ENCODE measurements at regions not wholly inside any gene's neighbourhood (a gene's known extent, or its start where the extent isn't known, plus 50 kb on each side); places are given as distances from the start of the nearest gene placed in this dataset.
A peak's percentile ranks its signal among the peaks of the same experiment; 100 is the strongest.

DNA sequence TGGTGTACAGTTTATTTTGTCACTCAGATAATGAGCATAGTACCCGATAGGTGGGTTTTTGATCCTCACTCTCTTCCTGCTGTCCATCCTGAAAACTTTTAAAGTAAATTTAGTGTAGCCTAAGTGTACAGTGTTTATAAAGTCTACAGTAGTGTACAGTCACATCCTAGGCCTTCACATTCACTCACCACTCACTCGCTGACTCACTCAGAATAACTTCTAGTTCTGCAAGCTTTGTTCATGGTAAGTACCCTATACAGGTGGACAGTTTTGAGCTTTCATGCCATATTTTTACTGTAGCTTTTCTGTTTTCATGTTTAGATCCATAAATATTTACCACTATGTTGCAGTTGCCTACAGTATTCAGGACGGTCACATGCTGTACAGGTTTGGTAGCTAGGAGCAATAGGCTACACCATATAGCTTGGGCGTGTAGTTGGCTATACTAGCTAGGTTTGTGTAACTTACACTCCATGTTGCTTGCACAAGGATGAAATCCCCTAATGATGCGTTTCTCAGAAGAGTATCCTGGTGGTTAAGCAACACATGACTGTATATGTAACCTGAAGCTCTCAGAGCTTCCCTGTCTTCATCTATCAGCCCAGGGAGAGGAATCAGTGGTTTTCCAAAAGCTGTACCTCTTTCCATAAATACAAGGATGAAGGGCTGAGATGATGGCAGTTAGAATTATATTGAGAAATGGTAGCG, 87.6 kb upstream of the SLC25A26 start:
- DNase-seq, result no peak

DNA sequence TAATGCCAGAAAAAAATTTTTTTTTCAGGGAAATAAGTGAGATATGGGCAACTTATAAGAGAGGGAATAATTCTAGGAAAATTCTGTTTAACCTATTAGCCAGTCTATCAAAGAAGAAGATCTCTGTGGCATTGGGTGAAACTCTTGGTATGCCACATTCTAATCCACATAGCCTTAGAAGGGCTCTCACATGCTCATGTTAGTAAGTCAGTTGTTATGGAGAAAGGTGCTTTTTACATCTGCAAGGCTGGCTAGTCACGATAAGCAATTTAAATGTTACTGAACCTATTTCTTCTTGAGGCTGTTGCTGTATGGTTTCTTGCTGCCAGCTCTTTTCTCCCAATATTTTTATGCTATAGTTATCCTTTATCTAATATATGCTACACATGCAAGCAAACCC, 89.9 kb upstream of the MAGI1 start:
- no peak for DNase-seq

DNA sequence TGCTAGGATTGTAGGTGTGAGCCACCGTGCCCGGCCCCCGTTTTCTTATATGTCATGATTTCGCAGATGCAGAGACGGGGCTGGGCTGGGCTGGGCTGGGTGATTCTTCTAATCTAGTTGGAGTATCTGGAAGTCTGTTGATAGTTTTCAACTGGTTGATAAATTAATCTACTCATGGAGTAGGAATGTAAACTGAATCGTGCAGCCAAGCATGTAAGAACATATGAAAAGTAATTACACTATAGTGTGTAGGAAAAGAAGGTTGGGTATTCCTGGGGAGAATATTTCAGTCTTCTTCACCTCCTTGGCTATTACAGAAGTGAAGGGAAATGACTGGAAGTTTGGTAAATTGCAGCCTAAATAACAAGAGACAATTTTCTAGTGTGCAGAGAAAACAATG, 82.6 kb upstream of the MAGI1 start:
- no peak for DNase-seq

DNA sequence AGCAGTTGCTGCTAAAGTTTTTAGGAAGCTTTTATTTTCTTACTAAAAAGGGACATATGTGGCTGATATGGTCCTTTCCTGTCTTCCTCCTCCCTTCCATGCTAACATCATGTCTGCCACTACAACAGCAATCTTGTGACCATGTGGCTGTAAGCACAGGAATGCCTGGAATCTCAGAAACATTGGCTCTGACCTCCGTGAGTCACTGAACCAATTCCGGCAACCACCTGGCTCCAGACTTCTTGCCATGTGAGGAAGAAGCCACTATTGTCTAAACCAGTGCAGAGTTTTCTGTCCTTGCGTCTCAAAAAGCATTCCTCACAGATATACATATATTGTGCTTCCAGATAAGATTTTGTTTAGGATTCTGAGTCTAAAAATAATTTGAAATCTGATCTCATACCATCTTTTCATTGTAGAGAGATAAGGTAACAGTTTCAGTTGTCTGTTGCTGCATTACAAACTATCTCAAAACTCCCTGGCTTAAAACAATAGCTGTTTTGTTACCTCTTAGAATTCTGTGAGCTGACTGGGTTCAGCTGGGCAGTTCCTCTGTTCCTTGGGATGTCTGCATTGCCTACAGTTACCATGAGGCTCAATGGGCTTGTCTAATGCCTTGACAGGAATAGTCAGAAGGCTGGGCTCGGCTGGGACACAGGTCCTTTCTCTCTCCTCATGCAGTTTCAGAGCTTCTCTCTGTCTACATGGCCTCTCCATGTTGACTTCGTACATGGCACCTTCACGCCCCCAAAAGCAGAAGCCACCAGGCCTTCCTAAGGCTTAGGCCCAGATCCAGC, 77.3 kb upstream of the MAGI1 start:
- DNase-seq, result peak; percentile 23

DNA sequence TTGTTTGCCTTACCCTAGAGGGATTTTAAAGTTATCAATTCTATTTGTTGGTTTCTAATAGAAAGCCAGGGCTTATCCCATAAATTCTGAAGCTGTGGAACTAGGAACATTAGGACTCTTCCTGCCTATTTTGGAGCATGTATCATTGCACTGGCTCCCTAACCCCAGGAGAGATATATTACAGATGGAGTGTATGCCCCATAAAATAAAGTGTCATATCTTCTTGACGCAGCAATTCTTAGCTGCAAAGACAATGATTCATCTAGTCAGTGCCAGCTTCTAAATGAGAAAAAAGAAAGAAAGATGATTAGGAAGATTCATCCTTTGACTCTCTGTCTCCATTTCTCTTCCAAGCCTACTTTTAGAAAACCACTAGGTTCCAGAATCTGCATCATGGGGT, 74.8 kb upstream of the MAGI1 start:
- no peak for DNase-seq

DNA sequence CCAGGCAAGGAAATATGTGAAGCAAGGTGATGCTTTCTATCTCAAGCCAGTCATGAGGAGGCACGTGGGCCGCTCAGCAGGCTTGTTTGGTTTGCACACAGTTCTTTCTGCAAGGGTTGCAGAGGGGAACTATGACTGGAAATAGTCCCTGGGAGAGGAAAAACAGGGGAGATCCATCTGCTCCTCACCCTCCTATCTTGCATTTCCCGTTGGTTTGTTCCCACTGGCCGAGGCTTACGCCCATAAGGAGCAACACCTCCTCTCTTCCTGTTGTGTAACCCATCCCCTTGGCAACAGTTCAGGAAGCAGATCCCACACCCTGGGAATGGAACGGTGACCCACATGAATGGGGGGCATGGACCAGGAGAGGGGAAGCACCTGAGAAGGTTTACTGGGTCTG, 72.1 kb upstream of the MAGI1 start:
- no peak for DNase-seq

DNA sequence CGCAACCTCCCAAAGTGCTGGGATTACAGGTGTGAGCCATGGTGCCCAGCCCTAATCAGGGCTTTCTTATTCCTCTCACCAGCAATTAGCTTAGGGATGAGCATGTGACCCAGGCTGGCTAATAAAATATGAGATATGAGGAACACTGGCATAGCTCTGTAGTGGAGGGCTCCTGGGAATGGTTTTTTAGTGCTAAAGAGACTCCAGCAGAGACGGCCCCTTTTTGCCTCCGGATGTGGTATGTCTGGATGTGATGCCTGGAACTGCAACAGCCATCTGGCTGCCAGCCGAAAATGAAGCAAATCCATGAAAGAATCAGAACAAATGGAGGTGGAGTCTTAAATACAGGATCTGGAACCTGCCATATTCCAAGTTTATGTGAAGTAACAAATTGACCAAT, 69.1 kb upstream of the MAGI1 start:
- DNase-seq, result no peak

DNA sequence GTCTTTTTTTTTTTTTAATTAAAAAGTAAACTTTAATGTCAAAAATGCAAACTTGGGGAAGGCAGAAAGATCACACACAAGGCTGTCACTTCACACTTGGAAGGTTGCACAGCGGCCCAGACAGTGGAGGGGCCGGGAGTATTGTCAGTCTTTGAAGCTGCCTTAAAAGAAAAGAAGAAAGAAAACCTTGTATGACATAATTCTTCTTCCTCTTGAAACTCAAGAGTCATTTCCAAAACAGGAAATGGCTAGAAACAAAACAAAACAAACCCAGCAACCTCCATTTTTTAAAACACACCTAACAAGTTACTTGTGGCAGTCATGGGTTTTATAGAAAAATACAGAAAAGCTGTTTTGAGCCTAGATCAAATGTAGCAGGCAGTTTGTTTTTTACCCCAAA, 68.1 kb upstream of the MAGI1 start:
- no peak for DNase-seq

DNA sequence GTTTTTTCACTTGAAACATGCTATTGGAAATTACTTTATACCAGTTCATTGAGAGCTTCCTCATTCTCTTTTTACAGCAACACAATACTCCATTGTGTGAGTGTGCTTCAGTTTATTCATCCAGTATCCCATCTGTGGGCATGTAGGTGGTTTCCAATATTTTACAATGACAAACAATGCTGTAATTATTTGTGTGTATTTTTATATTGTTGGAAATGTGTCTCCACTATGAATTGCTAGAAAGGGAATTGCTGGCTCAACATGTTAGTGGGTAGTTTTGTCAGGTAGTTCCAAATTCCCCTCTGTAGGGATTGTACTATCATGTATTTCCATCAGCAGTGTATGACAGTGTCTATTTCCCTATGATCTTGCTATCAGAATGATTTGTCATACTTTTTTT, 65.8 kb upstream of the MAGI1 start:
- no peak for DNase-seq

DNA sequence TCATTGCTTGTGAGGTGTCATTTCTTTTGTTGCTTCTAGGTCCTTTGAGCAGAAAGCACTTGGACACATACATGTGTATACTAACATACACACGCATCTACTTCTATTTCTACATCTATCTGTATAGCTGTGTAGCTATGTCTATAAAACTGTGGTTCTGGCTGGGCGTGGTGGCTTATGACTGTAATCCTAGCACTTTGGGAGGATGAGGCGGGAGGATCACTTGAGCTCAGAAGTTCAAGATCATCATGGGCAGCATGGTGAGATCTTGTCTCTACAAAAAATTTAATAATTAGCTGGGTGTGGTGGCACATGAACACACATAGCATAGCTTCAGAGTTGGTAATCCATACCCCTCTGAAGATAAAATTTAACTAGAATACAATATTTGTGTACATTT, 65.0 kb upstream of the MAGI1 start:
- DNase-seq, result no peak

DNA sequence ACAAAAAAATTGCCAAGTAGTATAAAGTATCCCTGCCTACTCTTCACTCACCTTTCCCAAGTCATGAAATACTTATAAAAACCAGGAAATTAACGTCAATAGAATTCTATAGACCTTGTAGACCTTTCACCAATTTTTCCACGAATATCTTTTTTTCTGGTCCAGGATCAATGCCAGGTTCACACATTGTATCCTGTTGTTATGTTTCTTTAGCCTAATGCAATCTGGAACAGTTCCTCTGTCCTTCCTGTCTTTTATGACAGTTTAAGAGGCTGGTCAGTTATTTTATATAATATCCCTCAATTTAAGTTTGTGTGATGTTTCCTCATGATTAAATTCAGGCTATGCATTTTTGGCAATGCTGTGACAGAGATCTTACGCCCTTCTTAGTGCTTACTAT, 63.2 kb upstream of the MAGI1 start:
- DNase-seq, result no peak

DNA sequence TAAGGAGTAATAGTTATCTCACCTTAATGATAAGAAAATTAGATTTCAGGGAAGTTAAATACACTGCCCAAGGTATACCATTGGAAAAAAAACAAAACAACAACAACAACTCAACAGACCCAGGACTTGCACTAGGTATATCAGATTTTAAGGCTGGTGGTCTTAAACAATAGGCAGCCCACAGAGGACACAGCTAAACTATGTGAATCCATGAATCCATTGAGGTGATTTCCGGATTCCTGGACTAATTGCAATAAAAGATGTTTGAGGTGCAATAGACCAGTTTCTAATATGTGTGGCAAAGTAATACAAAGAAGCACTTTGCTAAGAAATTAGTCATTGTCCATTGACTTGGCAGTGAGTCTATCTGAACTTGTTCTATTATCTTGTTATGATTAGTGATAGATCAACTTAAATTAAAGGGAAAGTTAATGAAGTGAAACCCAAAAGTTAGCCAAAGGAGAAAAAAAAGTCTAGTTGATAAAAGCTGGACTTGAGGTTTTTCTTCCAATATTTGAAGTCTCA, 60.9 kb upstream of the MAGI1 start:
- DNase-seq, result no peak

DNA sequence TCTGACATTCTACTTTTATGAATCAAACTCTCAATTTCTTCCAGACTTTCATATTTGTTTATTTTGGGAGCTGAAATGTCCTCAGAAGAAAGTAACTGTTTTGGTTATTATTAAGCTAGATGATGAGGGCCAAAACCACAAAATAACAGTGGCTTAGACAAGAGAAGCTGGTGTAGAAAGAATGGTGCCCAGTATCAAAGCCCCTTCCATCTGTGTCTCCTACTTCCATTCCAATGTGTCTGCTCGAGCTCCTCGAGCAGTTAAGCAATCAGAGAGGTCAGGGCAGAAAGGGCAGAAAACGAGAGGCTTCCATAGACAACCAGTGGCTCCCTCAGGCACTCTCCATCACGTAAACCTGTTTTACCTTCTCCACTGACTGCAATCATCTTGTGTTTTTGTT, 59.7 kb upstream of the MAGI1 start:
- no peak for DNase-seq

DNA sequence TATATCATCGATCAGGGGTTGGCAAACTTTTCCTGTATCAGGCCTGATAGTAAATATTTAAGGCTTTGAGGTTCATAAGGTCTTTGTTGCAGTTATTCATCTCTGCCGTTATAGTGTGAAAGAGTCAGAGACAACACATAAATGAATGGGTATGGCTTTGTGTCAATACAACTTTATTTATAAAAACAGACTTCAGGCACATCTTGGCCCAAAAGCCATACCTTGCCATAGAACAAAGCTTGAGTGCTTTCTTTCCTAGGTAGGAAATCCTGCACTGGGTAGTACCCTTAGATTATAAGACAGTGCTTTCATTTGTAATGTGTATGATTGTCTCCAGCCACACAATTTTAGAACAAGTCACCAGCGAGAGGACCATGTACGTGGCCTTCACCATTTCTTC, 58.9 kb upstream of the MAGI1 start:
- DNase-seq, result no peak

DNA sequence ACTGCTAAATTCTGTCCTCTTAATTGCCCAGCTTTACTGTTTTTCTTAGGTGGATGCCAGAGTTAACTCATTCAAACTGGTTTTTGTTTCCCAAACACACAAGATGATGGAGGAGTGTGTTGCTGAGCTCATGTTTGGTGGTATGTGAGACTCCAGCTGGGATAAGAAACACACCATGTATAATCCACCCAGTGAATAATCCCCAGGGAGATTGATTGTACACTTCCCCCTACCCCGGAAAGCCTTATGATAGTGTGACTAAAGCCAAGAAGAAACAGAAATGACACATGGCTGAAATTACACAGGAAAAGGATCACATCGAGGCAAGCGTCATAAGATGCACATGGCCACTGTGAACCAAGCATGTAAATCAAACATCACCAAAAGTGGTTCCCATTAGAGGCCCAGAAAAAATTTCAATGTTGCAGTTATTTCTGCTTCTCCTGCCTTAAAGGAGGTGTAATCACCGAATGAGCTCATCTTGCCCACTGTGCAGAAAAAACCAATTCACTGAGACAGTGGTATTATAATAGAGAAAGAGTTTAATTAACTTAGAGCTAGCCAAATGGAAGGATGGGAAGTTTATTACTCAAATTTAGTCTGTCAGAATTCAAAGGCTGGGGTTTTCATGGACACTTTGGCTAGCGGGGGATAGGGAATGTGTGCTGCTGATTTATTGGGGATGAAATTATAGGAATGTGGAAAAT, 56.7 kb upstream of the MAGI1 start:
- no peak for DNase-seq

DNA sequence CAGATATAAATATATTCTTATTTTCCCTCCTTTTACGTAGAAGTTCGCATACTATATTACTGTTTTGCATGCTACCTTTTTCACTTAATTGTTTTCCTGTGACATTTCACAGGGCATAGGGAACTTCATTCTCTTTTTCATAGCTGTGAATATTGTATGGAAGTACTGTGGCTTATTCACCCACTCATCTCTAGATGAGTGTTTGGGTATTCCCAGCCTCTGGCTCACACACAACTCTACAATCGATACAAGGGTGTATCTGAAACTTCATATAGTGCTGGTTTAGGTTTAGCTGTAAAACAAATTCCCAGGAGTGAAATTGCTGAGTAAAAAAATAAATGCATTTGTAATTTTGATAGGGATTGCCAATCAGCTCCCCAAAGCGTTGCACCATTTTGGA, 55.3 kb upstream of the MAGI1 start:
- DNase-seq, result no peak

DNA sequence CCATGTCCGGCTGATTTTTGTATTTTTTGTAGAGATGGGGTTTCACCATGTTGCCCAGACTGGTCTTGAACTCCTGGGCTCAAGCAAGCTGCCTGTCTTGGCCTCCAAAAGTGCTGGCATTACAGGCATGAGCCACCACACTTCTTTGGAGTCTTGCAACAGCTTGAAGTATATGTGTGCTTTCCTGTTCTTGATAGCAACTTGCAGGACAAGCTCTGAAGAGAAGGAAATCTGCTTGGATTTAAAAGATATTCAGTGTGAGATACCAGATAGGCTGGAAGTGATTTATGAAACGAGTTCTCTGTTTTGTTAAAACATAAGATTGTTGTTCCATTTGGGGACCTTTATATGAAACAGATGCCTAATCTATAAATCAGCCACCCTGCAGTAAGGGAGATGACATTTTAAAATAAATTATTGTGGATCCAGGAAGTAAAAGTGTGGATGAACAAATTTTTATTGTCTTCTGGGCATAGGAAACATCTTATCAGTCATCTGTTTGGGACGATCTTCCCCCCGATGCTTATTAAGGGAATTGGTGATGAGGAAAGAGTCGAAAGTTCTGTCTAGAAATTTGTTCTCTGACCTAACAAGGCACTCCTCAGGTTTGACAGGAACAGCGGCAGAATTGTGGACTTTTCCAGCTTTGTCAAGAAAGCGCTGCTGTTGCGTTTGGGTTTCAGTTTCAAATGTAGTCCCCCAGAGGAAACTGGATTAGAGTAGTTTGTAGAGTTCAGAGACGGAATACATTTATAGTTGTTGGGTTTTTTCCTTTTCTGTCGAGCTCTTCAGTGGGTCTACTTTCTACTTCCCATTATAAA, 53.7 kb upstream of the MAGI1 start:
- peak; percentile 29 for DNase-seq

Data from muscle of arm (tissue), 1 donor.